ENCODE measurements at regions not wholly inside any gene's neighbourhood (a gene's known extent, or its start where the extent isn't known, plus 50 kb on each side); places are given as distances from the start of the nearest gene placed in this dataset.

GRCh38 chr16:7182510-7183109 lies 150.0 kb upstream of the RBFOX1 start:
- Histone ChIP-seq H3K4me1 (no peaks in the 10 kb centered on the region), H3K27ac (no peak overlapping the region), H3K9me3 (peaks cover 0 to 51% (median 21%) of the 10 kb centered on the region in 8 donors), H3K4me3 (no peak overlapping the region), H3K36me3 (no peaks in the 10 kb centered on the region), H3K27me3 (replicated peaks in 1 of 7) (no peaks in the 10 kb centered on the region)
- intact Hi-C loops (cut with DNase I; ENCODE audit: low total_unique reads): no loop called here
- no peak for TF ChIP-seq CTCF (IDR thresholded peaks at IDR 0.05 in 8 of 11, conservative IDR thresholded peaks at IDR 0.05 in 3 of 11)
- TF ChIP-seq POLR2A (IDR thresholded peaks at IDR 0.05): no peak
- no peak for TF ChIP-seq POLR2AphosphoS5 (IDR thresholded peaks at IDR 0.05)
- DNase-seq: no peak
- WGBS, 5 donors: 41 to 57% (median 47%) methylated on average over 3 of the region's 3 CpGs

DNA sequence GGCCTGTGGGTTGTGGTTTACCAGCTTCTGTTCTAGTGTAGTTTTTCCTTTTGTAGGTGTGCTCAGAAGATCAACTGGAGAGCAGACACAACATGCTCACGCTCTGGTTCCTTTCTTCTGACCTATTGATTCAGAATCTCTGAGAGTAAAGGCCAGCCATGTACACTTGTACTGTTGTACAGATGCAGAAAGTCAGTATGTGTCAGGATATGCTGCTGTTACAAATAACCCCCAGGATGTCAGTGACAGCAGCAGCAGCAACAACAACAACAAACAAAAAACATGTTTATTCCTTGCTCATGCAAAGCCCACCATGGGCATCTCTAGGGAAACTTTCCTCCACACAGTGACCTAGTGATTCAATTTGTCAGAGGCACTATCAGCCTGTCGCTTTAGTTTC lies 154.8 kb upstream of the RBFOX1 start:
- Histone ChIP-seq H3K27me3 (replicated peaks in 1 of 7) (no peaks in the 10 kb centered on the region), H3K9me3 (peaks cover 0 to 72% (median 19%) of the 10 kb centered on the region in 8 donors), H3K4me3 (no peak overlapping the region), H3K36me3 (no peaks in the 10 kb centered on the region), H3K27ac (no peak overlapping the region), H3K4me1 (no peaks in the 10 kb centered on the region)
- WGBS, 5 donors: 59 to 84% (median 63%) methylated on average over 2 of the region's 2 CpGs
- DNase-seq: no peak
- TF ChIP-seq POLR2AphosphoS5 (IDR thresholded peaks at IDR 0.05) (no peak), POLR2A (IDR thresholded peaks at IDR 0.05) (no peak), CTCF (IDR thresholded peaks at IDR 0.05 in 8 of 11, conservative IDR thresholded peaks at IDR 0.05 in 3 of 11) (no peak)
- intact Hi-C loops (cut with DNase I; ENCODE audit: low total_unique reads): no loop called here

- intact Hi-C loops (cut with DNase I; ENCODE audit: low total_unique reads): no loop called here
- Histone ChIP-seq H3K36me3 (no peaks in the 10 kb centered on the region), H3K4me1 (no peaks in the 10 kb centered on the region), H3K27ac (no peak overlapping the region), H3K27me3 (replicated peaks in 1 of 7) (no peaks in the 10 kb centered on the region), H3K9me3 (peaks cover 0 to 28% (median 4%) of the 10 kb centered on the region in 8 donors), H3K4me3 (no peak overlapping the region)
- WGBS, 5 donors: 83 to 96% (median 86%) methylated on average over 3 of the region's 3 CpGs
- no peak for DNase-seq
- no peak for TF ChIP-seq POLR2AphosphoS5 (IDR thresholded peaks at IDR 0.05)
- no peak for TF ChIP-seq POLR2A (IDR thresholded peaks at IDR 0.05)
- no peak for TF ChIP-seq CTCF (IDR thresholded peaks at IDR 0.05 in 8 of 11, conservative IDR thresholded peaks at IDR 0.05 in 3 of 11)
Observed at GRCh38 chr16:7171151-7171550, 161.5 kb upstream of the RBFOX1 start.

GRCh38 chr16:7167626-7168025 lies 165.0 kb upstream of the RBFOX1 start:
- peaks cover 0 to 17% (median 0%) of the 10 kb centered on the region in 8 donors for H3K9me3 ChIP-seq
- H3K27ac ChIP-seq: no peak overlapping the region
- intact Hi-C loops (cut with DNase I; ENCODE audit: low total_unique reads): no loop called here
- TF ChIP-seq POLR2AphosphoS5 (IDR thresholded peaks at IDR 0.05): no peak
- TF ChIP-seq POLR2A (IDR thresholded peaks at IDR 0.05): no peak
- TF ChIP-seq CTCF (IDR thresholded peaks at IDR 0.05 in 8 of 11, conservative IDR thresholded peaks at IDR 0.05 in 3 of 11): no peak
- DNase-seq: no peak
- 66 to 79% (median 72%) methylated on average over 6 of the region's 6 CpGs for WGBS, 5 donors
- no peaks in the 10 kb centered on the region for H3K27me3 ChIP-seq (replicated peaks in 1 of 7)
- H3K36me3 ChIP-seq: no peaks in the 10 kb centered on the region
- no peak overlapping the region for H3K4me3 ChIP-seq
- H3K4me1 ChIP-seq: no peaks in the 10 kb centered on the region
